Left lung (tissue), 4 donors: ENCODE measurements at regions not wholly inside any gene's neighbourhood (a gene's known extent, or its start where the extent isn't known, plus 50 kb on each side); places are given as distances from the start of the nearest gene placed in this dataset.

ENCODE experiments used
- ATAC-seq: fragments of 200-7000 bp; cut with Tn5 transposase; one replicate; pipeline ENCODE4 v1.9.1; 2020; ENCODE audit warnings: moderate library complexity
- DNase-seq, 4 donors: peaks; one replicate each; pipeline ENCODE4 v3.0.0-alpha.2; 2013 to 2020
- H3K27ac ChIP-seq, 2 donors: fragments of 200-600 bp; sonication (generic) in 1 of 2; one replicate each; pipeline versions ENCODE4 v1.5.0 to v1.8.0; 2020 to 2021
- H3K27me3 ChIP-seq, 2 donors: fragments of 200-600 bp; sonication (generic) in 1 of 2; one replicate each; pipeline versions ENCODE4 v1.5.0 to v1.8.0; 2020 to 2021
- H3K36me3 ChIP-seq, 2 donors: fragments of 200-600 bp; sonication (generic) in 1 of 2; one replicate each; pipeline versions ENCODE4 v1.5.0 to v1.8.0; 2020 to 2021
- H3K4me1 ChIP-seq, 2 donors: fragments of 200-600 bp; one replicate each; pipeline ENCODE4 v1.8.0; 2021
- H3K4me3 ChIP-seq, 2 donors: fragments of 200-600 bp; sonication (generic) in 1 of 2; one replicate each; pipeline versions ENCODE4 v1.5.0 to v1.8.0; 2020 to 2021; ENCODE audit warnings: mild to moderate bottlenecking in 1 of 2
- H3K9me3 ChIP-seq, 2 donors: fragments of 200-600 bp; sonication (generic) in 1 of 2; one replicate each; pipeline versions ENCODE4 v1.5.0 to v1.8.0; 2020 to 2021
- CTCF ChIP-seq, 2 donors: fragments of 200-600 bp; sonication (generic) in 1 of 2; IDR thresholded peaks; one replicate each; pipeline versions ENCODE4 v1.5.0 to v1.8.0; 2021; ENCODE audit warnings: antibody characterized with exemption in 2 of 2
- intact Hi-C, 2 donors: fragments of 100-400 bp; cut with DNase I; formaldehyde crosslinking; loops; one replicate each; pipeline versions ENCODE4 v1.11.2 to v1.14.2; 2022
- donor health status: DM: no; HTN: yes; CAD: no.
- donor health status: DM: no; HTN: no; CAD: no.

GRCh38 chr18:11398625-11399024 lies 210.8 kb upstream of the SLC35G4 start:
- DNase-seq (no peak), ATAC-seq (no peak)
- Histone ChIP-seq H3K36me3 (no peaks in the 10 kb centered on the region), H3K27me3 (no peaks in the 10 kb centered on the region), H3K27ac (no peak overlapping the region), H3K4me1 (no peaks in the 10 kb centered on the region), H3K4me3 (no peak overlapping the region), H3K9me3 (no peaks in the 10 kb centered on the region)
- intact Hi-C loops: no loop called here
- no peak for TF ChIP-seq CTCF (IDR thresholded peaks at IDR 0.05)

- no peak for ATAC-seq
- DNase-seq: peak in 1 of 4 donors; percentile 24
Observed at GRCh38 chr18:11392980-11393885, 216.2 kb upstream of the SLC35G4 start.

GRCh38 chr18:11392292-11392691 lies 217.1 kb upstream of the SLC35G4 start:
- intact Hi-C loops: no loop called here
- Histone ChIP-seq H3K4me3 (no peak overlapping the region), H3K27ac (no peak overlapping the region), H3K27me3 (no peaks in the 10 kb centered on the region), H3K36me3 (no peaks in the 10 kb centered on the region), H3K4me1 (no peaks in the 10 kb centered on the region), H3K9me3 (no peaks in the 10 kb centered on the region)
- TF ChIP-seq CTCF (IDR thresholded peaks at IDR 0.05): no peak
- DNase-seq (no peak), ATAC-seq (no peak)

More at GRCh38 chr18:11392980-11393885, 216.2 kb upstream of the SLC35G4 start:
- Histone ChIP-seq H3K27me3 (no peaks in the 10 kb centered on the region), H3K36me3 (no peaks in the 10 kb centered on the region), H3K4me3 (no peak overlapping the region), H3K9me3 (no peaks in the 10 kb centered on the region), H3K4me1 (no peaks in the 10 kb centered on the region), H3K27ac (no peak overlapping the region)
- intact Hi-C loops: no loop called here
- no peak for TF ChIP-seq CTCF (IDR thresholded peaks at IDR 0.05)

GRCh38 chr18:11391661-11392060 lies 217.7 kb upstream of the SLC35G4 start:
- H3K4me3 ChIP-seq: no peak overlapping the region
- ATAC-seq (no peak), DNase-seq (no peak)
- intact Hi-C loops: no loop called here
- H3K27me3 ChIP-seq: no peaks in the 10 kb centered on the region
- no peak overlapping the region for H3K27ac ChIP-seq
- TF ChIP-seq CTCF (IDR thresholded peaks at IDR 0.05): no peak
- no peaks in the 10 kb centered on the region for H3K36me3 ChIP-seq
- no peaks in the 10 kb centered on the region for H3K4me1 ChIP-seq
- no peaks in the 10 kb centered on the region for H3K9me3 ChIP-seq

GRCh38 chr18:11388755-11389680 lies 220.4 kb upstream of the SLC35G4 start:
- no peaks in the 10 kb centered on the region for H3K27me3 ChIP-seq
- no peak for DNase-seq
- no peak for ATAC-seq
- no peaks in the 10 kb centered on the region for H3K36me3 ChIP-seq
- TF ChIP-seq CTCF (IDR thresholded peaks at IDR 0.05): no peak
- no peak overlapping the region for H3K27ac ChIP-seq
- H3K4me1 ChIP-seq: no peaks in the 10 kb centered on the region
- no peak overlapping the region for H3K4me3 ChIP-seq
- intact Hi-C loops: no loop called here
- H3K9me3 ChIP-seq: no peaks in the 10 kb centered on the region
